ENCODE measurements at regions not wholly inside any gene's neighbourhood (a gene's known extent, or its start where the extent isn't known, plus 50 kb on each side); places are given as distances from the start of the nearest gene placed in this dataset.

DNA sequence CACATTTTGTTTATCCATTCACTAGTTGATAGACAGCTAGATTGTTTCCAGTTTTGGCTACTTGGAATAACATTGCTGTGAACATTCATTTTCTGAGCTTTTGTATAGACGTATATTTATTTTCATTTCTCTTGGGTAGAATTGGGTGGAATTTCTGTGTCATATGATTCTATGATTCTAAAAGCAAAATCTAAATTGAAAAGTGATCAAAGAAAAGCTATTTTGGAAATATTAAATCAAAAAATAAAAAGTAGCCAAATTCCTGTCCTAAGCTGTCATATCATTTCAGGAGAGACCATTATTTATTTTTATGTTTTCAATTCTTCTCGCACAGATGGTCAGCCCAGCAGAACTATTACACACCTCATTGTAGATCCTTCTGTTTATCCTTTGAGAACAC is 229.2 kb downstream of the COL12A1 start:
- TF ChIP-seq, protein P1, sequence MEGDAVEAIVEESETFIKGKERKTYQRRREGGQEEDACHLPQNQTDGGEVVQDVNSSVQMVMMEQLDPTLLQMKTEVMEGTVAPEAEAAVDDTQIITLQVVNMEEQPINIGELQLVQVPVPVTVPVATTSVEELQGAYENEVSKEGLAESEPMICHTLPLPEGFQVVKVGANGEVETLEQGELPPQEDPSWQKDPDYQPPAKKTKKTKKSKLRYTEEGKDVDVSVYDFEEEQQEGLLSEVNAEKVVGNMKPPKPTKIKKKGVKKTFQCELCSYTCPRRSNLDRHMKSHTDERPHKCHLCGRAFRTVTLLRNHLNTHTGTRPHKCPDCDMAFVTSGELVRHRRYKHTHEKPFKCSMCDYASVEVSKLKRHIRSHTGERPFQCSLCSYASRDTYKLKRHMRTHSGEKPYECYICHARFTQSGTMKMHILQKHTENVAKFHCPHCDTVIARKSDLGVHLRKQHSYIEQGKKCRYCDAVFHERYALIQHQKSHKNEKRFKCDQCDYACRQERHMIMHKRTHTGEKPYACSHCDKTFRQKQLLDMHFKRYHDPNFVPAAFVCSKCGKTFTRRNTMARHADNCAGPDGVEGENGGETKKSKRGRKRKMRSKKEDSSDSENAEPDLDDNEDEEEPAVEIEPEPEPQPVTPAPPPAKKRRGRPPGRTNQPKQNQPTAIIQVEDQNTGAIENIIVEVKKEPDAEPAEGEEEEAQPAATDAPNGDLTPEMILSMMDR (IDR thresholded peaks at IDR 0.05): no peak
- TF ChIP-seq EZH2phosphoT487 (IDR thresholded peaks at IDR 0.05): no peak
- TF ChIP-seq EZH2 (IDR thresholded peaks at IDR 0.05): no peak
